ENCODE measurements at regions not wholly inside any gene's neighbourhood (a gene's known extent, or its start where the extent isn't known, plus 50 kb on each side); places are given as distances from the start of the nearest gene placed in this dataset.
A peak's percentile ranks its signal among the peaks of the same experiment; 100 is the strongest.

DNA sequence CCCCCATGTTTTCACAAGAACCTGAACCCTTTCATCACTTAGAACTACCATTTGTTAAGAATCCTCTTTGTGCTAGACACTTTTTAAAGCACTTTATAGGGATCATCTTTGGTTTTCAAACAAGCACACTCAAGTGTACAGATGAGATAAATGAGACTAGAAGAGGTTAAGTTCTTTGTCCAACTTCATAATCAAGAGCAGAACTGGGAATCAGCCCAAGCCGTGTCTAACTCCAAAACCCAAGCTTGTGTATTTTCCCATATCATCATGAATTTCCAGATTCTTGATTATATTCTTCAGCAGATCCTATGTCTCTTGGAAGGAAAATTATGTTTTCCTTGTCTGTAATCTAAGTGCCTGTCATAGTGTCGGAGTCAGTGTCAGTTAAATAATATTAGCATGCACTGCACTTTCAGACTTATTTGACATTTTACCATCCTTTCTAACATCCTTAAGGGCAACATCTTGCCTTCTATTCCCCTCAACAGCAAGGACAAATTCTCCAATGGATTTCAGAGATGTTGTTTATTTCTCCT, 123.0 kb upstream of the SETBP1 start:
- Histone ChIP-seq H3K27me3 (no peaks in the 10 kb centered on the region), H3K27ac (no peak overlapping the region), H3K4me1 (no peaks in the 10 kb centered on the region), H3K36me3 (no peaks in the 10 kb centered on the region), H3K4me3 (no peak overlapping the region), H3K9me3 (no peaks in the 10 kb centered on the region)
- DNase-seq: no peak
- TF ChIP-seq, protein P1, sequence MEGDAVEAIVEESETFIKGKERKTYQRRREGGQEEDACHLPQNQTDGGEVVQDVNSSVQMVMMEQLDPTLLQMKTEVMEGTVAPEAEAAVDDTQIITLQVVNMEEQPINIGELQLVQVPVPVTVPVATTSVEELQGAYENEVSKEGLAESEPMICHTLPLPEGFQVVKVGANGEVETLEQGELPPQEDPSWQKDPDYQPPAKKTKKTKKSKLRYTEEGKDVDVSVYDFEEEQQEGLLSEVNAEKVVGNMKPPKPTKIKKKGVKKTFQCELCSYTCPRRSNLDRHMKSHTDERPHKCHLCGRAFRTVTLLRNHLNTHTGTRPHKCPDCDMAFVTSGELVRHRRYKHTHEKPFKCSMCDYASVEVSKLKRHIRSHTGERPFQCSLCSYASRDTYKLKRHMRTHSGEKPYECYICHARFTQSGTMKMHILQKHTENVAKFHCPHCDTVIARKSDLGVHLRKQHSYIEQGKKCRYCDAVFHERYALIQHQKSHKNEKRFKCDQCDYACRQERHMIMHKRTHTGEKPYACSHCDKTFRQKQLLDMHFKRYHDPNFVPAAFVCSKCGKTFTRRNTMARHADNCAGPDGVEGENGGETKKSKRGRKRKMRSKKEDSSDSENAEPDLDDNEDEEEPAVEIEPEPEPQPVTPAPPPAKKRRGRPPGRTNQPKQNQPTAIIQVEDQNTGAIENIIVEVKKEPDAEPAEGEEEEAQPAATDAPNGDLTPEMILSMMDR (IDR thresholded peaks at IDR 0.05): no peak
- intact Hi-C loops (cut with DNase I; ENCODE audit: low total_unique reads): no loop called here

DNA sequence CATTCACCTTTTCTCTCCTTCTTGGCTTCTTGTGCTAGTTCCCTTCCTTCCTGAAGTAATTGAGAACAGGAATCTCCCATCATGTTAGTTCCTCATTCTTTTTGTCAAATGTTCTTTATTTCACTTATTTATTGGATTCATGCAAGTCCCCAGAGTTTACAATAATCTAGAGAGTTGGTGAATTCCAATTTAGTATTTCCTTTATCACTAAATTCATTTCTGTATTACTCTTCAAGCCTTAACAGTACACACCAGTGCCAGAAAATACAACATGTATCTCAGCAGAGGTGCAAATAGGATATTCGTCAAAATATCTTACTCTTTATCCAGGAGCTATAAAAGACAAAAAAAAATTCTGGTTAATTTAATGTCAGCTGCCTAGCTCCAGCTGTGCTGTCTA, 121.9 kb upstream of the SETBP1 start:
- TF ChIP-seq, protein P1 (IDR thresholded peaks at IDR 0.05): no peak

DNA sequence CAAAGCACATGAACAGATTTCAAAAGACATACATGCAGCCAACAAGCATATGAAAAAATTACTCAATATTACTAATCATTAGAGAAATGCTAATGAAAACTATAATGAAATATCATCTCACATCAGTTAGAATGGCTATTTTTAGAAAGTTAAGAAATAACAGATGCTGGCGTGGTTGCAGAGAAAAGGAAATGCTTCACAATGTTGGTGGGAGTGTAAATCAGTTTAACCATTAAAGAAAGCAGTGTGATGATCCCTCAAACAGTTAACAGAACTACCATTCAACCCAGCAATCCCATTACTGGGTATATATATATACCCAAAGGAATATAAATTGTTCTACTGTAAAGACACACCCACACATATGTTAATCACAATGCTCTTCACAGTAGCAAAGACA, 117.7 kb upstream of the SETBP1 start:
- intact Hi-C loops (cut with DNase I; ENCODE audit: low total_unique reads): no loop called here
- Histone ChIP-seq H3K27me3 (no peaks in the 10 kb centered on the region), H3K4me1 (peaks cover 0 to 9% (median 0%) of the 10 kb centered on the region in 4 donors), H3K9me3 (no peaks in the 10 kb centered on the region), H3K4me3 (no peak overlapping the region), H3K36me3 (no peaks in the 10 kb centered on the region), H3K27ac (no peak overlapping the region)
- DNase-seq: no peak
- TF ChIP-seq, protein P1 (IDR thresholded peaks at IDR 0.05): no peak

More for the DNA sequence above, 121.9 kb upstream of the SETBP1 start:
- H3K4me3 ChIP-seq: no peak overlapping the region
- no peaks in the 10 kb centered on the region for H3K27me3 ChIP-seq
- H3K4me1 ChIP-seq: no peaks in the 10 kb centered on the region
- no peak overlapping the region for H3K27ac ChIP-seq
- no peaks in the 10 kb centered on the region for H3K36me3 ChIP-seq
- intact Hi-C loops (cut with DNase I; ENCODE audit: low total_unique reads): no loop called here
- no peaks in the 10 kb centered on the region for H3K9me3 ChIP-seq
- DNase-seq: no peak

DNA sequence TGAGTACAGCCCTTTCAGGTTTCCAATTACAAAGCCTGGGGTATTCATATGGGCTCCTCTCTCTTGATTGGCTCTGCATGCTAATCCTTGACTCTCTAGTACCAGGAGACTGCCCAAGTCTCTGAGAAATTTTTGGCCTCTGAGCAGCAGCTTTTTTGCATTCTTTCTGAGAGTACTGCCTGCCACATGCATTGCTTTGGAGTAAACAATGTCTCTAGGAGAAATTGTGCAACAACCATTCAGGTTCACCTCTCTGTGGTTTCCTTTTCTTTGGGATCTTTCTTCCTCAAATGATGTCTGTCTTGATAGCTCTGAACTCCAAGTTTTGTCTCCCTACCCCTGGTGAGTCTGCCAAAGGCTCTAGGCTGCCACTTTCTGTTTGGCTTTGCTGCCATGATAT, 115.8 kb upstream of the SETBP1 start:
- H3K4me1 ChIP-seq: peaks cover 0 to 13% (median 3%) of the 10 kb centered on the region in 4 donors
- TF ChIP-seq, protein P1 (IDR thresholded peaks at IDR 0.05): no peak
- H3K27me3 ChIP-seq: no peaks in the 10 kb centered on the region
- DNase-seq: no peak
- peak overlapping the region in 1 of 2 donors; percentile 6 for H3K27ac ChIP-seq
- intact Hi-C loops (cut with DNase I; ENCODE audit: low total_unique reads): no loop called here
- no peaks in the 10 kb centered on the region for H3K9me3 ChIP-seq
- no peak overlapping the region for H3K4me3 ChIP-seq
- no peaks in the 10 kb centered on the region for H3K36me3 ChIP-seq

DNA sequence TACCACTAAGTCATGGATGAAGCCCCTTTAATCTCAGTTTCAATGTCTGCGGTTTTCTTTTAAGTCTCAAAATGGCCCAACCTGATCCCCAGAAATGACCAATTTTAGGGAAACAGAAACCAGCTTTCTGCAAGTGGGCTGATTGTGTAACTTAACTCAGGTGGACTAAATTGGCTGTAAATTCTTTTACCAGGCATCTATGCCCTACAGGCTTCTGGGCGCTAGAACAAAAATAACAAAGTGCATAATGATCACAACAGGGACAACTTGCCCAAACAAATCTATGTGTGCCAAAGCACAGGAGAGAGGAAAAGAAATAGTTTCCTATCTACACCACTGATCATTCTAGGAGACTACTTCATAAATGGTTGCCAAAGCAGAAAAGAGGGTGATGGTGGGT, 112.3 kb upstream of the SETBP1 start:
- intact Hi-C loops (cut with DNase I; ENCODE audit: low total_unique reads): no loop called here
- no peak overlapping the region for H3K27ac ChIP-seq
- no peak for DNase-seq

More for the DNA sequence above, 112.3 kb upstream of the SETBP1 start:
- TF ChIP-seq, protein P1 (IDR thresholded peaks at IDR 0.05): no peak
- Histone ChIP-seq H3K9me3 (no peaks in the 10 kb centered on the region), H3K4me1 (peaks cover 0 to 13% (median 3%) of the 10 kb centered on the region in 4 donors), H3K27me3 (no peaks in the 10 kb centered on the region), H3K36me3 (no peaks in the 10 kb centered on the region), H3K4me3 (no peak overlapping the region)

Measured in tibial artery (tissue), 4 donors.